Peyer's patch (tissue), 4 donors: ENCODE measurements at regions not wholly inside any gene's neighbourhood (a gene's known extent, or its start where the extent isn't known, plus 50 kb on each side); places are given as distances from the start of the nearest gene placed in this dataset.

ENCODE experiments used
- POLR2A ChIP-seq, 2 donors: fragments of 450-650 bp; IDR thresholded peaks; one replicate each; pipeline ENCODE4 v1.5.1; 2017; ENCODE audit warnings: antibody characterized with exemption in 2 of 2, mild to moderate bottlenecking in 2 of 2, moderate library complexity in 2 of 2
- TF ChIP-seq, protein P1 (sequence below), 6 experiments: fragments of 450-650 bp in 4 of 6; fragments of 200-600 bp in 2 of 6; sonication (generic) in 1 of 6; IDR thresholded peaks; one replicate each; pipeline ENCODE4 v1.5.1; 2017 to 2019; ENCODE audit warnings: antibody characterized with exemption in 6 of 6, mild to moderate bottlenecking in 3 of 6, moderate library complexity in 1 of 6

DNA sequence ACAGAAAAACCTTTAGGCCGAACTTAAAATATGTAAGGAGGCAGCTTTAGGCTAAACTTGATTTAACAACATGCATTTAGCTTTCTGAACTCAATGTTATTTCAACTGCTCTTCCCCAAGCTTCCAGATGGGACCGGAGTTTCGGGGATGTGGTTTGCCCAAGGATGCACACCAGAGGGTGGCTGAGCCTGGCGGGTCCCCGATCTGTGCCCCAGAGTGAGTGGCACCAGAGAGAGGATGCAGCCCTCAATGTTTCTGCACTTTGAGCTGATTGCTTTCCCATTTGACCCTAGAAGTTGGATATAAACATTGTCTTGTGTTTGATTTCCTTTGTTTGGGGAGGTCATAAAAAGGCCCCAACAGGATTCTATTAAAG lies 348.0 kb upstream of the TNRC6C start:
- TF ChIP-seq, protein P1, sequence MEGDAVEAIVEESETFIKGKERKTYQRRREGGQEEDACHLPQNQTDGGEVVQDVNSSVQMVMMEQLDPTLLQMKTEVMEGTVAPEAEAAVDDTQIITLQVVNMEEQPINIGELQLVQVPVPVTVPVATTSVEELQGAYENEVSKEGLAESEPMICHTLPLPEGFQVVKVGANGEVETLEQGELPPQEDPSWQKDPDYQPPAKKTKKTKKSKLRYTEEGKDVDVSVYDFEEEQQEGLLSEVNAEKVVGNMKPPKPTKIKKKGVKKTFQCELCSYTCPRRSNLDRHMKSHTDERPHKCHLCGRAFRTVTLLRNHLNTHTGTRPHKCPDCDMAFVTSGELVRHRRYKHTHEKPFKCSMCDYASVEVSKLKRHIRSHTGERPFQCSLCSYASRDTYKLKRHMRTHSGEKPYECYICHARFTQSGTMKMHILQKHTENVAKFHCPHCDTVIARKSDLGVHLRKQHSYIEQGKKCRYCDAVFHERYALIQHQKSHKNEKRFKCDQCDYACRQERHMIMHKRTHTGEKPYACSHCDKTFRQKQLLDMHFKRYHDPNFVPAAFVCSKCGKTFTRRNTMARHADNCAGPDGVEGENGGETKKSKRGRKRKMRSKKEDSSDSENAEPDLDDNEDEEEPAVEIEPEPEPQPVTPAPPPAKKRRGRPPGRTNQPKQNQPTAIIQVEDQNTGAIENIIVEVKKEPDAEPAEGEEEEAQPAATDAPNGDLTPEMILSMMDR (IDR thresholded peaks at IDR 0.05), result no peak
- TF ChIP-seq POLR2A (IDR thresholded peaks at IDR 0.05), result no peak
